Trophoblast cell (in vitro differentiated cells and primary cell): ENCODE measurements at regions not wholly inside any gene's neighbourhood (a gene's known extent, or its start where the extent isn't known, plus 50 kb on each side); places are given as distances from the start of the nearest gene placed in this dataset.

Experiments used
- DNase-seq, 2 donors: peaks; one replicate each; pipeline ENCODE4 v3.0.0-alpha.2; 2016
- H2AFZ ChIP-seq: 2 replicates; pipeline ENCODE4 v1.6.1; 2013; ENCODE audit warnings: low read length, moderate library complexity, mild to moderate bottlenecking; ENCODE audit not compliant: insufficient read depth, poor library complexity
- H2AK5ac ChIP-seq: 2 replicates; pipeline ENCODE4 v1.6.1; 2013; ENCODE audit warnings: mild to moderate bottlenecking, low read length
- H2BK120ac ChIP-seq: 2 replicates; pipeline ENCODE4 v1.6.1; 2013; ENCODE audit warnings: low read length, mild to moderate bottlenecking, moderate library complexity; ENCODE audit not compliant: insufficient read depth, poor library complexity
- H2BK12ac ChIP-seq: 2 replicates; pipeline ENCODE4 v1.6.1; 2013; ENCODE audit warnings: mild to moderate bottlenecking, low read length, moderate library complexity
- H2BK5ac ChIP-seq: 2 replicates; pipeline ENCODE4 v1.6.1; 2013; ENCODE audit warnings: low read length, low read depth, moderate library complexity, mild to moderate bottlenecking; ENCODE audit not compliant: poor library complexity
- H3K14ac ChIP-seq: 2 replicates; pipeline ENCODE4 v1.6.1; 2013; ENCODE audit warnings: mild to moderate bottlenecking, low read length
- H3K18ac ChIP-seq: 2 replicates; pipeline ENCODE4 v1.6.1; 2013; ENCODE audit warnings: mild to moderate bottlenecking, low read length
- H3K23ac ChIP-seq: 2 replicates; pipeline ENCODE4 v1.6.1; 2013; ENCODE audit warnings: low read length
- H3K27ac ChIP-seq: 2 replicates; pipeline ENCODE4 v1.5.1; 2013; ENCODE audit warnings: low read depth, mild to moderate bottlenecking, inconsistent platforms, low read length, moderate library complexity
- H3K27me3 ChIP-seq: 2 replicates; pipeline ENCODE4 v1.6.1; 2013; ENCODE audit warnings: inconsistent platforms, mild to moderate bottlenecking, low read length, moderate library complexity; ENCODE audit not compliant: insufficient read depth
- H3K36me3 ChIP-seq, 2 experiments: 1 replicate in 1 of 2; 2 replicates in 1 of 2; pipeline ENCODE4 v1.6.1; 2013; ENCODE audit warnings: low read length in 2 of 2, mild to moderate bottlenecking in 2 of 2, moderate library complexity in 1 of 2; ENCODE audit not compliant: insufficient read depth in 2 of 2, control insufficient read depth in 1 of 2
- H3K4ac ChIP-seq: 2 replicates; pipeline ENCODE4 v1.6.1; 2013; ENCODE audit warnings: low read depth, mild to moderate bottlenecking, low read length, moderate library complexity
- H3K4me1 ChIP-seq, 2 experiments: 1 replicate in 1 of 2; 2 replicates in 1 of 2; pipeline ENCODE4 v1.6.1; 2013; ENCODE audit warnings: low read length in 2 of 2, mild to moderate bottlenecking in 2 of 2, moderate library complexity in 1 of 2; ENCODE audit not compliant: insufficient read depth in 2 of 2, control insufficient read depth in 1 of 2
- H3K4me2 ChIP-seq: 2 replicates; pipeline ENCODE4 v1.6.1; 2013; ENCODE audit warnings: inconsistent platforms, mild to moderate bottlenecking, low read length, moderate library complexity
- H3K4me3 ChIP-seq: 2 replicates; pipeline ENCODE4 v1.5.1; 2013; ENCODE audit warnings: mild to moderate bottlenecking, low read depth, low read length, inconsistent platforms
- H3K79me1 ChIP-seq: one replicate; pipeline ENCODE4 v1.6.1; 2013; ENCODE audit warnings: low read length
- H3K79me2 ChIP-seq: 2 replicates; pipeline ENCODE4 v1.6.1; 2013; ENCODE audit warnings: low read length, mild to moderate bottlenecking; ENCODE audit not compliant: control insufficient read depth, insufficient read depth, poor library complexity
- H3K9ac ChIP-seq: 2 replicates; pipeline ENCODE4 v1.6.1; 2013; ENCODE audit warnings: mild to moderate bottlenecking, low read length
- H3K9me3 ChIP-seq: 2 replicates; pipeline ENCODE4 v1.6.1; 2013; ENCODE audit warnings: low read depth, mild to moderate bottlenecking, control low read depth, inconsistent platforms, low read length; ENCODE audit not compliant: insufficient read depth
- H4K12ac ChIP-seq: 2 replicates; pipeline ENCODE4 v1.6.1; 2013; ENCODE audit warnings: low read depth, mild to moderate bottlenecking, low read length, moderate library complexity
- H4K8ac ChIP-seq: 2 replicates; pipeline ENCODE4 v1.6.1; 2013; ENCODE audit warnings: low read depth, mild to moderate bottlenecking, low read length, moderate library complexity
- H4K91ac ChIP-seq: one replicate; pipeline ENCODE4 v1.6.1; 2013; ENCODE audit warnings: low read depth, mild to moderate bottlenecking, low read length, moderate library complexity
- WGBS: extraction: QIAGEN DNeasy Blood & Tissue Kit; methylation state at CpG from one replicate; pipeline ENCODE4 v1.1.7; 2013; ENCODE audit warnings: missing lambda C conversion rate; ENCODE audit not compliant: insufficient read length, insufficient coverage; ENCODE audit errors: extremely low coverage; 5-methylcytosine and 5-hydroxymethylcytosine counted together

GRCh38 chr5:138659561-138659960, 84.4 kb upstream of the HSPA9 start:
- peaks cover 17 to 19% of the 10 kb centered on the region in 2 experiments for H3K4me1 ChIP-seq
- no peak for DNase-seq
- no peak overlapping the region for H2BK12ac ChIP-seq

GRCh38 chr5:138659121-138659520, 83.9 kb upstream of the HSPA9 start:
- H3K4ac ChIP-seq: no peak overlapping the region
- H2AK5ac ChIP-seq: no peak overlapping the region
- no peak overlapping the region for H4K8ac ChIP-seq
- H3K4me1 ChIP-seq: peaks cover 19 to 21% of the 10 kb centered on the region in 2 experiments
- no peak overlapping the region for H2AFZ ChIP-seq
- no peak overlapping the region for H4K91ac ChIP-seq
- H3K27ac ChIP-seq: no peak overlapping the region
- H2BK5ac ChIP-seq: no peak overlapping the region
- WGBS: no CpG with 5 or more reads among the region's 3 CpGs
- no peak overlapping the region for H3K14ac ChIP-seq
- no peak overlapping the region for H3K18ac ChIP-seq
- H2BK12ac ChIP-seq: no peak overlapping the region
- H4K12ac ChIP-seq: no peak overlapping the region
- H3K4me3 ChIP-seq: no peak overlapping the region
- no peak overlapping the region for H2BK120ac ChIP-seq
- no peaks in the 10 kb centered on the region for H3K9me3 ChIP-seq
- no peak overlapping the region for H3K23ac ChIP-seq
- H3K79me2 ChIP-seq: no peaks in the 10 kb centered on the region
- peaks cover 6% of the 10 kb centered on the region for H3K79me1 ChIP-seq
- no peak overlapping the region for H3K4me2 ChIP-seq
- no peak for DNase-seq
- H3K27me3 ChIP-seq: no peaks in the 10 kb centered on the region
- H3K9ac ChIP-seq: no peak overlapping the region
- no peaks in the 10 kb centered on the region for H3K36me3 ChIP-seq

More at GRCh38 chr5:138659561-138659960, 84.4 kb upstream of the HSPA9 start:
- H3K4ac ChIP-seq: no peak overlapping the region
- no peaks in the 10 kb centered on the region for H3K9me3 ChIP-seq
- peaks cover 4% of the 10 kb centered on the region for H3K79me1 ChIP-seq
- H2BK5ac ChIP-seq: no peak overlapping the region
- no peak overlapping the region for H3K14ac ChIP-seq
- no peak overlapping the region for H4K12ac ChIP-seq
- no peaks in the 10 kb centered on the region for H3K36me3 ChIP-seq
- no peak overlapping the region for H2AFZ ChIP-seq
- no peak overlapping the region for H3K9ac ChIP-seq
- H3K79me2 ChIP-seq: no peaks in the 10 kb centered on the region
- WGBS: no CpG with 5 or more reads among the region's 3 CpGs
- H2BK120ac ChIP-seq: no peak overlapping the region
- no peak overlapping the region for H4K91ac ChIP-seq
- H3K27me3 ChIP-seq: no peaks in the 10 kb centered on the region
- H3K4me2 ChIP-seq: no peak overlapping the region
- no peak overlapping the region for H3K4me3 ChIP-seq
- H4K8ac ChIP-seq: no peak overlapping the region
- H3K27ac ChIP-seq: no peak overlapping the region
- H3K23ac ChIP-seq: no peak overlapping the region
- H2AK5ac ChIP-seq: no peak overlapping the region
- H3K18ac ChIP-seq: no peak overlapping the region

GRCh38 chr5:138658676-138659075, 83.5 kb upstream of the HSPA9 start:
- no peak overlapping the region for H3K9ac ChIP-seq
- no peaks in the 10 kb centered on the region for H3K27me3 ChIP-seq
- no peak overlapping the region for H3K18ac ChIP-seq
- WGBS: no CpG with 5 or more reads among the region's 6 CpGs
- peaks cover 21 to 23% of the 10 kb centered on the region in 2 experiments for H3K4me1 ChIP-seq
- H2AFZ ChIP-seq: no peak overlapping the region
- H2BK120ac ChIP-seq: no peak overlapping the region
- H3K4me2 ChIP-seq: no peak overlapping the region
- H4K91ac ChIP-seq: no peak overlapping the region
- no peak for DNase-seq
- H4K12ac ChIP-seq: no peak overlapping the region
- H2AK5ac ChIP-seq: no peak overlapping the region
- no peak overlapping the region for H3K14ac ChIP-seq
- no peaks in the 10 kb centered on the region for H3K79me2 ChIP-seq
- H2BK12ac ChIP-seq: no peak overlapping the region
- H3K4ac ChIP-seq: no peak overlapping the region
- H3K4me3 ChIP-seq: no peak overlapping the region
- H4K8ac ChIP-seq: no peak overlapping the region
- H3K9me3 ChIP-seq: no peaks in the 10 kb centered on the region
- H3K23ac ChIP-seq: no peak overlapping the region
- H3K79me1 ChIP-seq: peaks cover 7% of the 10 kb centered on the region
- H3K27ac ChIP-seq: no peak overlapping the region
- no peak overlapping the region for H2BK5ac ChIP-seq
- H3K36me3 ChIP-seq: no peaks in the 10 kb centered on the region

- Histone ChIP-seq H3K4ac (no peak overlapping the region), H3K36me3 (no peaks in the 10 kb centered on the region), H4K91ac (no peak overlapping the region), H3K4me3 (no peak overlapping the region), H3K9me3 (no peaks in the 10 kb centered on the region), H2AK5ac (no peak overlapping the region), H3K27ac (no peak overlapping the region), H4K12ac (no peak overlapping the region), H2BK5ac (no peak overlapping the region), H2BK12ac (no peak overlapping the region), H3K18ac (no peak overlapping the region), H4K8ac (no peak overlapping the region), H3K27me3 (no peaks in the 10 kb centered on the region), H2BK120ac (no peak overlapping the region), H3K79me2 (no peaks in the 10 kb centered on the region), H3K4me1 (peaks cover 21 to 23% of the 10 kb centered on the region in 2 experiments), H3K14ac (no peak overlapping the region), H3K9ac (no peak overlapping the region), H3K4me2 (no peak overlapping the region), H3K79me1 (peaks cover 7% of the 10 kb centered on the region), H2AFZ (no peak overlapping the region), H3K23ac (no peak overlapping the region)
- no CpG with 5 or more reads among the region's 4 CpGs for WGBS
- DNase-seq: no peak
Observed at GRCh38 chr5:138657360-138657759, 82.2 kb upstream of the HSPA9 start.
